GM18505 (cell line): ENCODE measurements at regions not wholly inside any gene's neighbourhood (a gene's known extent, or its start where the extent isn't known, plus 50 kb on each side); places are given as distances from the start of the nearest gene placed in this dataset.
"Not testable (repeated sequence)": the region's sequence is repeated elsewhere in the genome, so short reads cannot be mapped to it uniquely, and the experiment has no call there.

Source experiments
- ATAC-seq: cut with Tn5 transposase; IDR thresholded peaks from one replicate; pipeline ENCODE4 v1.9.1; 2021; ENCODE audit not compliant: unreplicated experiment
- POLR2A ChIP-seq: IDR thresholded peaks from 4 replicates; pipeline ENCODE4 v1.6.1; 2011; ENCODE audit warnings: borderline replicate concordance; ENCODE audit not compliant: insufficient read depth, insufficient read length; ENCODE audit errors: extremely low read depth

DNA sequence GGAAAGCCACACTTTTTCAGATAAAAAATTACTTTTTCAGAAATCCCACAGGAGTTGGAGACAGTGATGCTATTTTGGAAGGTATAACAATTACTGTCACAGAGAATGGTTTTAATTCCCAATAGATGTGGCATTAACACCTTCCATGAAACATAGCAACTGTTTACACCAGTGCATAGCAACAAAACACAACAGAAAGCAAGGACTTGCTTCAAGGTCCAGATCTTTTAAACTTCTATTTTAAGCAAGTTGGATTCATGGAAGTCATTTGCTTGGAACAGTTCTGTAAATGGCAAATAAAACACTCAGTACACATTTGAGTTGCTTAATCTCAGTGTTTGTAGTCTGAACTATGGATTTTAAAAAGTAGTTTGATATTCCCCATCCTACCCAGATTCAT, 385.9 kb upstream of the SPRY2 start:
- no peak for ATAC-seq
- TF ChIP-seq POLR2A: no peak

GRCh38 chr13:80721689-80722088, 380.8 kb upstream of the SPRY2 start:
- ATAC-seq: no peak
- TF ChIP-seq POLR2A: no peak

DNA sequence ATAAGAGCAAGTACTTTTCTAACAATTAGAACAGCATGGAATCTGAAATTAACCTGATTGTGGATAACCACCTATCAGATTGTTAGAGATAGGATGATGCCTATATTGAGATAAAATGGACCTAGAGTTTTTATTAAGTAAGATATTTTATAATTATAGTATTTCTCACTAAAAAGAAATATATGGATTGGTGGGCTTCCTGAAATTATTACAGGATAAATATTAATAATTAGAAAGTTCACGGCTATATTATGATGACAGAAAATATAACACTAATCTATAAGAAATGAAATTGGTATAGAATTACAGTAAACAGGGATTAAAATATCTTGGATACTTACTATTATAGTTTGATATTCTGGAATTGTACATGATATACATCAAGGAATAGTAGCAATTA, 378.0 kb upstream of the SPRY2 start:
- ATAC-seq: no peak
- no peak for TF ChIP-seq POLR2A

DNA sequence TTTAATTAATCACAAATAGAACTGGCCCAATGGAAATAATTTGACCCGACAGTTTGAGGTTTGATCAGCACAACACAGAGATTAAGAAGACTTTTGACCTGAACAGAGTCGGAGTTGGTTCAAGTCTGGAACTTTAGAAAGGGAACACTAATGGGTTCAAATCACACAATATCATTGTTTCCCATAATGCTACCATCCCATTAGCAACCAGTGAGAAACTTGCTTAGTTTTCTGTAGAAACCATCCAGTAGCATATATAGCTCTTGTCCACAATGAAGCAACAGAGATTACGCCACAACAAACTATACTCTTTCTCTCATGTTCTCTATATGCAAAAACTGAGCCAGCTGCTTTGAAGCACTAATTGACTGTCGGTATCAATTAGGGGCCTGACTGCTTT, 376.9 kb upstream of the SPRY2 start:
- TF ChIP-seq POLR2A: no peak
- ATAC-seq: no peak

DNA sequence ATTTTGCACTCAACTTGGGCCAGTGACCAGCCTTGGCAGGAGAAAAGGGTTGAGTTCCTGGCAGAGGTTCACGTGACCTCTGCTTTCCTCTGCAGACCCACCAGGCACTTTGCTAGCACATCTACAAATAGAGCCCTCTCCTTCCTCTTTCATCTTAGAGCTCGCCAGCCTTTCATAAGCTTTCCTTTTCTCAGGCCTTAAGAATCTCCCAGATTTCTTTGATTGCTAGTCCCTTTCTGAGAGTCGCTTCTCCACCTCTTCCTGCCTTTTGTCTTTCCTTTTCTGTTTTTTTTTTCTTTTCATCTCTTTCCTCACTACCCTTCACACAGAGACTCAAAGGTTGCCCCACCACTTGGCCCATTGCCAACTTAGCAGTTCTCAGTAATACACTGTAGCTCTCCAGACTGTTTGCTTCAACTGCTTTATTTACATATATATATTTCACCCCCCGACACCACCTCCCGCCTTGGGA, 375.7 kb upstream of the SPRY2 start:
- ATAC-seq: no peak
- TF ChIP-seq POLR2A: no peak

DNA sequence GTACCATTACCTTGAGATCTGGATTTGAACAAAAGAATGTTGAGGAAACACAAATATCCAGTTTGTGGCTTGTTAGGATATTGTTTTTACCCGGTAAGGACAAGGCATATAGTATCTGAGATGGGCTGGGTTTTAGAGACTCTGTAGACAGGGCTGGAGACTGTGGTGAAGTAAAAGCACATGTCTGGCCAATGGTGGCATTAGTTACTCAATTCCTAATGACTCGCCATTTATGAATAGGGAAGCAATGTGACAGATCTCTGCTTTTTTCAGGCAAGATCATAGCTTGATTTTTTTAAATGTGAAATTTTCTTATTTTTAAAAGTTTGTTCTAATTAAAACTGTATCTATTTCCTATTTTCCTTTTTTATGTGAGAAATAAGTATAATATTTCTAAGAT, 371.1 kb upstream of the SPRY2 start:
- no peak for TF ChIP-seq POLR2A
- no peak for ATAC-seq

DNA sequence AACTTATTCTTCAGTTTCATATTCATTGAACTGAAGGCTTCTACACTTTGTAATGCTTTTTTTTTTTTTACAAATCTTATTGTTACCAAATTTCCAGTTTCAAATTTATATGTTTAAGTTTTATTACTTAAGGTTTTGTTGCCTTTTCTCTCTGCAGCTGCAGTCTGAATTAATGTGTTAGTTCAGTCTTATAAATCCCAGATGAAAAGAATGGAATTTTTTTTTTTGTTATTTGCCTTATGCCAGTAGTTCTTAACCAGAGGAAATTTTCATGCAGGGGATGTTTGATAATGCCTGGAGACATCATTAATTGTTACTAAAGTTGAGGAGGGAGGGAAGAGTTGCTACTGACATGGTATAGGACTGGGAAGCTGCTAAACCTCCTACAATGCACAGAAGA, 367.9 kb upstream of the SPRY2 start:
- no peak for ATAC-seq
- TF ChIP-seq POLR2A: no peak

DNA sequence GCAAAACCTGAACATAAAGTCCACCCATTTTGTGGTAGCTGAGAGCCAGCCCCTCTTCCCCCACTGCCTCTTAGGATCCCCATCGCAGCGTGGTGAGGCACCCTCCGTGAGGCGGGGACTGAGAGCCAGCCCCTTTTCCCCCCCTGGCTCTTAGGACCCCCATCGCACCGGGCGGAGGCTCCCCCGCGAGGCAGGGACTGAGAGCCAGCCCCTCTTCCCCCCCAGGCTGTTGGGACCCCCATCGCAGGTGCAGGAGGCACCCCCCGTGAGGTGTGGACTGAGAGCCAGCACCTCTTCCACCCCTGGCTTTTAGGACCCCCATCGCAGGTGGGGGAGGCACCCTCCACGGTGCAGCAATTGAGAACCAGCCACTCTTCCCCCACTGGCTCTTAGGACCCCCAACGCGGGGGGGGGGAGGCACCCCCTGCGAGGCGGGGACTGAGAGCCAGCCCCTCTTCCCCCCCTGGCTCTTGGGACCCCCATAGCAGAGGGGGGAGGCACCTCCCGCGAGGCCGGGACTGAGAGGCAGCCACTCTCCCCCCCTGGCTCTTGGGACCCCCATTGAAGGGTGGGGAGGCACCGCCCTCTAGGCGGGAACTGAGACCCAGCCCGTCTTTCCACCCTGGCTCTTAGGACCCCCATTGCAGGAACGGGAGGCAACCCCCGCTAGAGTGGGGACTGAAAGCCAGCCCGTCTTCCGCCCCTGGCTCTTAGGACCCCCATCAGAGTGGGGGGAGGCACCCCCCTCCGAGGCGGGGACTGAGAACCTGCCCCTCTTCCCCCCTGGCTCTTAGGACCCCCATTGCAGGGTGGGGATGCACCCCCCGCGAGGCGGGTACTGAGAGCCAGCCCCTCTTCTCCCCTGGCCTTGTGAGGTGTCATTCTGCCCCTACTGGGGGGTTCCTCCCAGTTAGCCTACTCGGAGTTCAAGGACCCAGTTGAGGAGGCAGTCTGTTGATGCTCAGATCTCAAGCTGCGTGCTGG, 366.4 kb upstream of the SPRY2 start:
- ATAC-seq: no peak
- no peak for TF ChIP-seq POLR2A

- TF ChIP-seq POLR2A: no peak
- no peak for ATAC-seq
Observed at GRCh38 chr13:80706164-80706471, 365.2 kb upstream of the SPRY2 start.

DNA sequence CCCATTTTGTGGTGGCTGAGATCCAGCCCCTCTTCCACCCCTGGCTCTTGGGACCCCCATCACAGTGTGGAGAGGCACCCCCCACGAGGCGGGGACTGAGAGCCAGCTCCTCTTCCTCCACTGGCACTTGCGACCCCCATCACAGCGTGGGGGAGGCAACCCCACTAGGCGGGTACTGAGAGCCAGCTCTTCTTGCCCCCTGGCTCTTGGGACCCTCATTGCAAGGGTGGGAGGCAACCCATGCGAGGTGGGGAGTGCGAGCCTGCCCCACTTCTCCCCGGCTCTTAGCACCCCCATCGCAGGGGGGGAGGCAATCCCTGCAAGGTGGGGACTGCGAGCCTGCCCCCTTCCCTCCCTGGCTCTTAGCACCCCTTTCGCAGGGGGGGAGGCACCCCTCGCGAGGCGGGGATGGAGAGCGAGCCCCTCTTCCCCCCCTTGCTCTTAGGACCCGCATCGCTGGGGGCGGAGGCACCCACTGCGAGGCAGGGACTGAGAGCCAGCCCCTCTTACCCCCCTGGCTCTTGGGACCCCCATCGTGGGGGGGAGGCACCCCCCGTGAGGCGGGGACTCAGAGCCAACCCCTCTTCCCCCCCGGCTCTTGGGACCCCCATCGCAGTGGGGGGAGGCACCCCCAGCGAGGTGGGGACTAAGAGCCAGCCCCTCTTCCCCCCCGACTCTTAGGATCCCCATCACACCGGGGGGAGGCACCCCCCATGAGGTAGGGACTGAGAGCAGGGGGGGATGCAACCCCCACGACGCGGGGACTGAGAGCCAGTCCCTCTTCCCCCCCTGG, 364.6 kb upstream of the SPRY2 start:
- TF ChIP-seq POLR2A: no peak
- ATAC-seq: no peak

- ATAC-seq: no peak
- no peak for TF ChIP-seq POLR2A
Observed at GRCh38 chr13:80704369-80704768, 363.4 kb upstream of the SPRY2 start.

DNA sequence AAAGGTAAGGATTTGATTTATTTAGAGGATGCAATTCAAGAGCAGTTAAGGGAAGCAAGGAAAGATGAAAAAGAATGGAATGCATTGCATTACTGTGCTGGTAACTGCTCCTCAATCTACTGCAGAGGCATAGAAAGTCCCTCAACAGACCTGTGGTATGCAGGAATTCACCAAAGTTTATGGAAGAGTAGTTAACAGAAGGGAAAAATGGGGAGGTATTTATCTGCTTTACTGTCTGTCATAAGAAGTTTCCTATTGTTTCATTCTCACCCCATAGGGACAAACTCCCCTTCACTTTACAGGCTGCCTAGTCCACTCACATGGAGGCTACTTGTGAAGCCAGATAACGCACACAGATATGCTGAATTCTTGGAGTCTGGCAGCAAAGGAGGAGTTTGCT, 354.9 kb upstream of the SPRY2 start:
- no peak for ATAC-seq
- TF ChIP-seq POLR2A: no peak

DNA sequence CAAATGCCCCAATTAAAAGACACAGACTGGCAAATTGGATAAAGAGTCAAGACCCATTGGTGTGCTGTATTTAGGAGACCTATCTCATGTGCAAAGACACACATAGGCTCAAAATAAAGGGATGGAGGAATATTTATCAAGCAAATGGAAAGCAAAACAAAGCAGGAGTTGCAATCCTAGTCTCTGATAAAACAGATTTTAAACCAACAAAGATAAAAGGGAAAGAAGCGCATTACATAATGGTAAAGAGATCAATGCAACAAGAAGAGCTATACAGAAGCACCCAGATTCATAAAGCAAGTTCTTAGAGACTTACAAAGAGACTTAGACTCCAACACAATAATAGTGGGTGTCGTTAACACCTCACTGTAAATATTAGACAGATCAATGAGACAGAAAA, 350.9 kb upstream of the SPRY2 start:
- not testable (repeated sequence) for ATAC-seq

DNA sequence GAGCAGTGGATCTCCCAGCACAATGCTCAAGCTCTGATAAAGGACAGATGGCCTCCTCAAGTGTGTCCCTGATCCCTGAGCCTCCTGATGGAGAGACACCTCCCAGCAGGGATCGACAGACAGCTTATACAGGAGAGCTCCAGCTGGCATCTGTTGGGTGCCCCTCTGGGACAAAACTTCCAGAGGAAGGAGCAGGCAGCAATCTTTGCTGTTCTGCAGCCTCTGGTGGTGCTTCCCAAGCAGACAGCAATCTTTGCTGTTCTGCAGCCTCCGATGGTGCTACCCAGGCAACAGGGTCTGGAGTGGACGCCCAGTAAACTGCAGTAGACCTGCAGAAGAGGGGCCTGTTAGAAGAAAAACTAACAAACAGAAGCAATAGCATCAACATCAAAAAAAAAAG, 349.3 kb upstream of the SPRY2 start:
- ATAC-seq: no peak
- no peak for TF ChIP-seq POLR2A
